ENCODE measurements at regions not wholly inside any gene's neighbourhood (a gene's known extent, or its start where the extent isn't known, plus 50 kb on each side); places are given as distances from the start of the nearest gene placed in this dataset.
"Not testable (repeated sequence)": the region's sequence is repeated elsewhere in the genome, so short reads cannot be mapped to it uniquely, and the experiment has no call there.

DNA sequence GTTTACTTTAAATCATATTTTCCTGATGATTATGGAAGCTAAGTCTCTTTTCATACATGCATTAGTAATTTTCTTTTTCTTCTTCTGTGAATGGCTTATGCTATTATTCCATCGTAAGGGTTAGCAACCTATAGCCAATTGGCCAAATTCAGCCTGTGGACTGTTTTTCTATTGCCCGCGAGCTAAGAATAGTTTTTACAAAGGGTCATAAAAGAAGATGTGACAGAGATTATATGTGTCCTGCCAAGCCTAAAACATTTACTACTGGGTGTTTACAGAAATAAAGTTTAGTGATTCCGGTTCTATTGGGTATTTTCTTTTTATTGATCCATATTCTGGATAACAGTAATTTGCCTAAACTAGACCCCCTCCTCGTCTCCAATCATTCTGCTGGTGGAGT is 268.8 kb upstream of the DIO3 start:
- in situ Hi-C loops (cut with HindIII; ENCODE audit: low sequenced_read_pairs): no loop called here

DNA sequence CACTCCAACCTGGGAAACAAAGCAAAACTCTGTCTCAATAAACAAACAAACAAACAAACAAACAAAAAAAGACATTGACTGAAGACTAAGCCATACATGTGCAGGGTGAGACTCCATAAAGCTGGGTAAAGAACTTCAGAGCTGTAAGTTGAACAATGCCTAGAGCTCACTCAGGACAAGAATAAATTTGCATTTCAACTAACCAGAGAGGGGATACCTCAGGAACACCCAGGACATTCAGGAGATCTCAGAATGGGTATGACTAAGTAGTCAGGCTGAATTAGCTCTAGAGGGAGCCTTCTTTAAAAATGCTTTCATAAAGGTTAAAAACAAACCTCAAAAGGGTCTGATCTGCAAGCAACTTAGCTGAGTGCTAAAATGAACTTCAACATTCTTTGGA is 267.7 kb upstream of the DIO3 start:
- in situ Hi-C loops (cut with HindIII; ENCODE audit: low sequenced_read_pairs): no loop called here

DNA sequence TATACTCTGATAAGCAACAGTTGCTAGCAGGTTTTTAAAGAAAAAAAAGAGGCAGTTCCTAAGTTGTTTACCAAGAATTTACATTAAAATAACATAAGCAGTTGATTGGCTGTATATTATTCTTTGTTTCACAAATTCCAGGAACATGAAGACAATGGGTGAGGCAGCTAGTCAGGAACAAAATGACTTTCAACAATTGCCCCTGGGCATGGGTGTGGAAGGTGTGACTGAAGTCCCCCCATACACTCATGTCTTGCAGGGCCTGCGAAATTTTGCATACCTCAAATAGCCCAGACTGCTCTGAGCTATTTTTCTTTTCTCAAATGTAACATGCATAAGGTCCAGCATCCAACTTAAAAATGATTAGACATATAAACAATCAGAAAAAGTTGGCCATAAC is 267.2 kb upstream of the DIO3 start:
- in situ Hi-C loops (cut with HindIII; ENCODE audit: low sequenced_read_pairs): no loop called here

DNA sequence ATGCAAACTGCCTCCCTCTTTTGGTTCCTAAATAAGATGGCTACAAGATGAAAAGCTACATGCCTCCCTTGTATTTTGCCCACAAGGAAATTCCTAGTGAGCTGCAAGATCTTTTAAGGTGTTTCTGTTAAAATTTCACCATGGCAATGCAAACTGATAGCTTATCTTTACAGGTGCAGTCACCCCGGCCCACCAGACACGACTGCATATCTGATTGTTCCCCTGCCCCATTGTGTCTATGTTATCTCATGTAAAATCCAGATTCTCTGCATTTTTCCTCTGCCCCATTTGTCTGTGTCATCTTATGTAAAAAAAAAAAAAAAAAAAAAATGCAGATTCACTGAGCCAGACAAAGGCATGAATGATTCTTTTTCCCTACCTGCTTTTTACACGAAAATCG is 261.5 kb upstream of the DIO3 start:
- in situ Hi-C loops (cut with HindIII; ENCODE audit: low sequenced_read_pairs): not testable (repeated sequence)

DNA sequence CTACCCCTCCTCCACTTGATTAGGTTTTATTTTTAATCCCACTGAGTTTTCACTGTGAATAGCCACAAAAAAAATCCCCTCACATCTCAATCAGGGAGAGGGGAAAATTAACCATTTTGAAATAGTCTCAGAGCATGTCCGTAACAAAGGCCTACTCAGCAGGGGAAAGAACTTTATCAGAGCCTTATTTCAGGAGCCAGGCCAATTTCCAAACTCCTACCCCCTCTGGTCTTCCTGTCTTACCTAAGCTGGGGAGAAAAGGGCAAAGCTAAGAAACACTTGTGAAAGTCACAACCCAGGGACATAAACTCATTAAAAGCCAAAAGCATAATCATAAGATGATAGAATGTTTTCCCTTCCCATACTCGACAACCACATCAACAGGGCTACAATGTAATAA is 260.3 kb upstream of the DIO3 start:
- in situ Hi-C loops (cut with HindIII; ENCODE audit: low sequenced_read_pairs): no loop called here

DNA sequence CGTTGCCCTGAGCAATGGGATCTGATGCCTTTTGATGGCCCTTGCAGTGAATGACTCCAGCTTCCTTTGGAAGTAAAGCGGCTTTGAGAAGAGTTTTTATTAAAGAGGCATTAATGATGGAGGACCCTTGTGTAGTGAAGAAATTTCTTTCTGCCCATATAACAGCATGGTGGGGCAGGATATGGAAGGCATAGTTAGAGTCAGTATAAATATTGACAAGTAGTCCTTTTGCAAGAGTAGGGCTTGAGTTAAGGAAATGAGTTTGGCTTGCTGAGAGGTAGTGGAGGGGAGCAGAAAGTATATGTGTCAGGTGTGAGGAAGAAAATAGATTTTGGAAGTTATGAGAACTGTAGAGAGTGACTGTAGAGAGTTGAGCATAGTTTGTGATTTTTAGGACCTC is 254.1 kb upstream of the DIO3 start:
- in situ Hi-C loops (cut with HindIII; ENCODE audit: low sequenced_read_pairs): not testable (repeated sequence)

DNA sequence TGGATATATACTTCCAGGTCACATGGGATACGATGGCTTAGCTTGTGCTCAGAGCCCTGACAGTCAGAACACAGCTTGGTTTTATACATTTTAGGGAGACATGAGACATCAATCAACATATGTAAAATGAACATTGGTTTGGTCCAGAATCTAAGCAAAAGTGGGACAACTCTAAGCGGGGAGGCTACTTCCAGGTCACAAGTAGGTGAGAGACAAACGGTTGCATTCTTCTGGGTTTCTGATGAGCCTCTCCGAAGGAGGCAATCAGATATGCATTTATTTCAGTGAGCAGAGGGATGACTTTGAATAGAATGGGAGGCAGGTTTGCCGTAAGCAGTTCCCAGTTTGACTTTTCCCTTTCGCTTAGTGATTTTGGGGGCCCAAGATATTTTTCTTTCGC is 250.1 kb upstream of the DIO3 start:
- in situ Hi-C loops (cut with HindIII; ENCODE audit: low sequenced_read_pairs): not testable (repeated sequence)

DNA sequence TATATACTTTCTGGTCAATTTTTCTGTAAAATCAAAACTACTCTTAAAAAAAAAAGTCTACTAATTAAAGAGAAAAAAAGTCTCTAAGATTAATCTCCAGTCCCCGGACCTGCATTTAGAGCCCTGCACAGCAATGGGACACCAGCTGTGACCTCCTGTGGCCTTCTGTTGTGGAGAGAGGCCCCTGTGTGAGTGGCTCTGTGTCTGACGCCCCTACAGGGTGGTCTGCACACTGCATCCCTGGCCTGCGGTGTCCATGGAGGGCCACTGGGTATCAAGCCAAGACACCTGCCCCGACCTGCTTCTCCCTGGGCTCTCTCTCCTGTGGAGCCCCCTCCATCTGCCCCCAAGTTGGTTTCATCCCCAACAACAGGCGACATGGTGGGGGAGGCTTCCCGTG is 248.0 kb upstream of the DIO3 start:
- in situ Hi-C loops (cut with HindIII; ENCODE audit: low sequenced_read_pairs): no loop called here

DNA sequence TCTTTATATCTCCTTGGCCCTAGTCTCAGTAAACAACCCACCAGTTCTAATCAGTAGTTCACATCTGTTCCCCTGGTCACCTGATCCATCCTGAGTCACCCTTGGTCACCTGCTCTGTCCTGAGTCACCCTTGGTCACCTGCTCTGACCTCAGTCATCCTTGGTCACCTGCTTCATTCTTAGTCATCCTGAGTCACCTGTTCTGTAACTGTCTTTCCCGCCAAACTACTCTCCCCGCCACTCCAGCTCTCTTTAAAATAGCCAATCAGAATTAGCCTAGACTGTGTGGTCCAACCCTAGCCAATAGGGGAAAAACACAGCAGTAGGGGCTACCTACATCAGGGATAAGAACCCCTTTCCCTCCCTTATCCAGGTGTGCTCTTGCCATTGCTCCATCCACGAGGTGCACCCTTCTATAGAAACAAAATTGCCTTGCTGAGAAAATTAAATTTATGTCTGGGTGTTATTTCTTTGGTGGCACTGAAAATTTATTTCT is 245.4 kb upstream of the DIO3 start:
- in situ Hi-C loops (cut with HindIII; ENCODE audit: low sequenced_read_pairs): no loop called here

DNA sequence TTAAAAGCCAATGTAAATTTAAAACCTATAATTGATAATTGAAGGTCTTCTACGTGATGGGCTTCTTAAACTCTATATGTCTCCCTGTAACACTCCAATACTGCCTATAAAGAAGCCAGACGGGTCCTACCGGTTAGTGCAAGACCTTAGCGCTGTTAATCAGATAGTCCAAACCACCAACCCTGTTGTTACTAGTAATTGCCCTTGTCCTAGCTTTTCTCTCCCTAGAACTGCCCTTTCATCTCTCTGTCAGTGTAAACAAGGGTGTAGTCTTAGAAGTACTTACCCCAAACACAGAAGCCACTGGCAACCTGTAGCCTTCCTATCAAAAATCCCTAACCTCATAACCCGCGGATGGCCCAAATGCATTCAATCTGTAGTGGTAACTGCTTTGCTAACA is 243.0 kb upstream of the DIO3 start:
- in situ Hi-C loops (cut with HindIII; ENCODE audit: low sequenced_read_pairs): no loop called here

DNA sequence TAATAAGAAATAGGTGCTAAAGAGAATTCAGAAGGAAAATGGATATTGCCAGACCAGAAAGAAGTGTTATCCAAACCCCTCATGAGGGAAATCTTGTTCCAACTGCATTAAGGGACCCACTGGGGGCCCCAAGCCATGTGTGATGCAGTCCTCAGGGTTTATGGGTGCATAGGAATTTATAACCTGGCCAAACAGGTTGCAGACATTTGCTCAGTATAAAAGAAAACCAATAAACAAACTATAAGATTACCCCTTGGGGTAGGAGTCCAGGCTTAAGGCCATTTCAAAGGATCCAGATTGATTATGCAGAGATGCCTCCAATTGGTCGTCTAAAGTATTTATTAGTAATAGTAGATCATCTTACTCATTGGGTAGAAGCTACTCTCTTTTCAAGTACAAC is 240.9 kb upstream of the DIO3 start:
- in situ Hi-C loops (cut with HindIII; ENCODE audit: low sequenced_read_pairs): no loop called here

DNA sequence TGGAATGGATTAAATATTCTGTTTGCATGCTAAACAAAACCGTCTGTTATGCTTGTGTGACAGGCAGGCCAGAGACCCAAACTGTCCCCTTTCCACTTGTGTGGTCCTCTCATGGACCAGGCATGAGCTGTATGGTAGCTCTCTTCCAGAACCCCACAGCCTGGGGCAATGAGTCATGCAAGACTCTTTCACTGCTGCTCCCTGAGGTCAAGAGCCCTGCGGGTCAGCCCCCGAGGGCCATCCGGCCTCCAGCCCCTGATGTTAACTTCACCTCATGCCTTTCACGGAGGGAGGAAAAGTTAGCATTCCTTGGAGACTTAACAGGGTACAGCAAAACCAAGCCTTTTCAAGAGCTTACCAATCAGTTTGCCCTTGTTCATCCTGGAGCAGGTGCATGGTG is 239.1 kb upstream of the DIO3 start:
- in situ Hi-C loops (cut with HindIII; ENCODE audit: low sequenced_read_pairs): no loop called here

DNA sequence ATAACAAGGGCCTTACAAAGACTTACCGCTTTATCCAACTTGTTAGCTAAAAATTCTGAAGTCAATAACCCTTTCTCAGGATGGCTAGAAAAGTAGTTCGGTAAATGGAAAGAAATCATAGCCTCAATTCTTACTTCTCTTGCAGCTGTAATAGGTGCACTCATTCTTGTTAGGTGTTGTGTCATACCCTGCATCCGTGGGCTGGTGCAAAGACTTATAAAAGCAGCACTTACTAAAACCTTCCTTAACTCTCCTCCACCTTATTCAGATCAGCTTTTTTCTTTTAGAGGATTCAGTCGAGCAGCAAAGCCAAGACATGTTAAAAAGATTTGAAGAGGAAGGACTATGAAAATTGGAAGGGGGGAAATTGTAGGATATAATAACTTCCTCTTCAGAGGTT is 238.2 kb upstream of the DIO3 start:
- in situ Hi-C loops (cut with HindIII; ENCODE audit: low sequenced_read_pairs): no loop called here

DNA sequence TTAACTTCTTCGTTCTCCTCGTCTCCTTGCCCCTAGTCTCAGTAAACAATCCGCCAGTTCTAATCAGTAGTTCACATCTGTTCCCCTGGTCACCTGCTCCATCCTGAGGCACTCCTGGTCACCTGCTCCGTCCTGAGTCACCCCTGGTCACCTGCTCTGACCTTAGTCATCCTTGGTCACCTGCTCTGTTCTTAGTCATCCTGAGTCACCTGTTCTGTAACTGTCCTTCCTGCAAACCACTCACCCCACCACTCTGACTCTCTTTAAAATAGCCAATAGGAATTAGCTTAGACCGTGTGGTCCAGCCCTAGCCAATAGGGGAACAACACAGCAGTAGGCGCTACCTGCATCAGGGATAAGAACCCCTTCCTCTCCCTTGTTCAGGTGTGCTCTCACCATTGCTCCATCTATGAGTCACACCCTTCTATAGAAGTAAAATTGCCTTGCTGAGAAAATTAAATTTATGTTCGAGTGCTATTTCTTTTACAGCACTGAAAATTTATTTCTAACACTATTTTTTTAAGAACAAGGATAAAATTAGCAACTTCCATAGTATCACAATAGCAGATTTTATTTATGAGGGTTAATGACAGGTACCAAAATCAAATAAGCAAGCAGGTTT is 237.6 kb upstream of the DIO3 start:
- in situ Hi-C loops (cut with HindIII; ENCODE audit: low sequenced_read_pairs): not testable (repeated sequence)

DNA sequence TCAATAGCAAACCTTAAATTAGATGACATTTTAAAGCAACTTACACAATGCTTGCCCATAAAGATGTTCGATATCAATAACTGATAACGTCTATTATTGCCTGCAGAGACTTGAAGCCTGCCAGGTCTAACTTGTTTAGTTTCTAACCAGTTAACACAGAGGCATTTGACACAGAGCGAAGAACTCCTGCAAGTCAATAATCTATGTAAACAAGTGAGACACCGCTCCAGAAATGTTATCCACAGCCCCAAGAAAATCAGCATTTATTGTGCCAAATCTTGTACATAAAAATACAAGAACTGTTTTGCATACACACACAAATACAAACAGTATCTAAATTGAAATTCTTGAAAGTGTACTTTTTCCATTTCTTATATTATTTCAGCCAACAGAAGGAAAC is 236.0 kb upstream of the DIO3 start:
- in situ Hi-C loops (cut with HindIII; ENCODE audit: low sequenced_read_pairs): no loop called here

DNA sequence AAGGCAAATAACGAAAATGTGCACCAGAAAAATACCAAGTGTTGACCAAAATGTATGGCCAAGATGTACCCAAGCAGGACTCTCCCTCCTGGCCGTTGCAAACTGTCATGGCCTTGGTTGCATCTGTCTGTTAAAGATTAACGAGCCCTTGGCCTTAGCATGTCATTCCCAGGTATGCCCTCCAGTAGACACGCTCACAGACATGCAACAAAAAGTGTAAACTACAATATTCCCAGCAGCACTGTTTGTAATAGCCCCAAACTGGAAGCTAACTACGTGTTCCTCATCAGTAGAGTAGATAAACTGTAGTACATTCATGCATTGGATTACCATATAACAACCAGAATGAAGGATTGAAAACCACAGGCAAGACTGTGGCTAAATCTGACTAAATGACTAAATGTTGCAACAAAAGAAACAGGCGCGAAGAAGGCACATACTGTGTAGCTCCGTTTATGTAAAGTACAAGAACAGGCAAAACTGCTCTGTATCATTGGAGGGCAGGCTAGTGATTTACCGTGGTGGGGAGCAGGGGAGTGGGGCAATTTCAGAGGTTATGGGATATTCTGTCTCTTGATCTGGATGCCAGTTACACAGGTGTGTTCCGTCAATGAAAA is 232.8 kb upstream of the DIO3 start:
- in situ Hi-C loops (cut with HindIII; ENCODE audit: low sequenced_read_pairs): no loop called here

DNA sequence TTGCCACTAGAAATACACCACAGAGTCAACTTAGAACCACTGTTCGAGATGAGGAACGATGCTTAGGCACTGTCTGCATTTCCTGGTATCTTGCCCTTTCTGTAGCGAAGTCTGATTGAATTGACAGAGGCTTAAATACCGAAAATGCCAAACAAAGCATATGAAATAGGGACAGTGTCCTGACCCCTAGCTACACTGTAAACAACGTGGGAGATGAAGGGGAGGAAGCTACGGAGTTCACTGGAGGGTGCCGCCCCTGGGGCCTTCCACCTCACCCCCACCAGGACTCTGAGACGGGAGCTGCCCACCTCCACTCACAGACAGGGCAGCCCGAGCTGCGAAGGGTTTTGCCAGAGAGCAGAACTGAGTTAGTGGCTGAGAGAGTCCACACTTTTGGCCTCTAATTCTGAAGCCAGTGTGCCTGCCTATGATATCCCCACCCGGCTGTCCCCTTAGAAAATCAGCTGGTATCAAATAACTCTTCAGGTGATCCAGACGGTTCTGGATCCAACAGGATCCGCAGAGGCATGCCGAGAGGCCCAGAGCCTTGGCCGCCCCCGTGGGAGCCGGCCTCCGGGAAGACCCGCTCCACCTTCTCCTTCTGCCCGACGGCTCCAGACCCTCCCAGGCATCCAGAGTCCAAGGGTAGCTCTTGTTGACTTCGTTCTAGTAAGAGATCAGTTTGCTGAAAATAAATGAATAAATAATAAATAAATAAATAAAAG is 230.7 kb upstream of the DIO3 start:
- in situ Hi-C loops (cut with HindIII; ENCODE audit: low sequenced_read_pairs): no loop called here

DNA sequence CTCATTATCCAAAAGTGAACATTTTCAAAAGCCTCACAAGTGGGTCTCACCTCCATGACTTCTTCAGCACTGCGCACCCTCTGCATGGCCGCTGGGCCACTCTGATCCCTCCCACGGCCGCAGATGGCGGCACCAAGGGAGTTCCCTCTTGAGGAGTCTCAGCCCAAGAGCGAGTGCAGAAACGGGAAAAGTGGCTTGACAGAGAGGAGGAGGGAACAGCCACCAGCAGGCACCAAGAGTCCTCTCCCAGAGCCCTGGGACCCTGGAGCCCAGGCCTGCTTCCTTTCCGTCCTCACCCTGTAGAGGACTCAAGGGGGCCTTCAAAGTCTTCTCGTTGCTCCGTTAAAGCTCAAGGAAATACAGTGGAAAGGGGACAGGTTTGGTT is 230.2 kb upstream of the DIO3 start:
- in situ Hi-C loops (cut with HindIII; ENCODE audit: low sequenced_read_pairs): no loop called here

DNA sequence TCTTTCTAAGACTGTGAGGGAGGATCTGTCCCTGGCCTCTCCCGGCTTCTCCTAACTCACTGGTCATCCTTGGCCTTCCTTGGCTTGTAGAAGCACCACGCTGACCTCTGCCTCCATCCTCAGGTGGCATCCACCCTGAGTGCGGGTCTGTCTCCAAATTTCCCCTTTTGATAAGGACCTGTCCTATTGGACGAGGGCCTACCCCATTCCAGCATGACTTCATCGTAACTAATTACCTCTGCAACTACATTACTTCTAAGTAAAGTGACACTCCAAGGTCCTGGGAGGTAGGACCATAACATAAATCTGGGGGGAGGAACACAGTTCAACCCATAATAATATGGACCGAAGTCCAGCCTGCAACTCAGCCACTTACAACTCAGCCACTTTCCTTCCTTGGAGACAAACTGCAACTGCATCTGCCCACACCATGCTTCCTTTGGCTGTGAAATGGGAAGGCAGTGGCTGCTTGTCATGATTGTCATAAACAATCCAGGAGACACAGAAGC is 229.6 kb upstream of the DIO3 start:
- in situ Hi-C loops (cut with HindIII; ENCODE audit: low sequenced_read_pairs): no loop called here

DNA sequence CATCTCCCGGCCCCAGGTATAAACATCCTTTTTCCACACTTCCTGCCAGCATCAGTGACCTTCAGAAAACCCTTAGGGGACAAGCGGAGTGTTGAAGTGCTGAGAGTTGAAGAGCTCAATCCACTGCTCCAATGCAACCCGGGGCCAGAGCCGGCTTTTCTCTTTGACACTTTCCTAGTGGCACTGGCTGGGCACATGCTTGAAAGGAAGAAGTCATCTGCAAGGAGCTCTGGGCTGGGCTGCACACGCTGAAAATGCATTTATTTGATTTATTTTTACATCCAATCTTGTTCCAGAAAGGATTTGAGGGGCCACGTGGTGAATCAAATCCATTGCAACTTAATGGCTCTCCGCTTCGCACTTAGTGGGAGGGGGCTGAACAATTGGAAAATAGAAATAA is 229.0 kb upstream of the DIO3 start:
- in situ Hi-C loops (cut with HindIII; ENCODE audit: low sequenced_read_pairs): no loop called here

DNA sequence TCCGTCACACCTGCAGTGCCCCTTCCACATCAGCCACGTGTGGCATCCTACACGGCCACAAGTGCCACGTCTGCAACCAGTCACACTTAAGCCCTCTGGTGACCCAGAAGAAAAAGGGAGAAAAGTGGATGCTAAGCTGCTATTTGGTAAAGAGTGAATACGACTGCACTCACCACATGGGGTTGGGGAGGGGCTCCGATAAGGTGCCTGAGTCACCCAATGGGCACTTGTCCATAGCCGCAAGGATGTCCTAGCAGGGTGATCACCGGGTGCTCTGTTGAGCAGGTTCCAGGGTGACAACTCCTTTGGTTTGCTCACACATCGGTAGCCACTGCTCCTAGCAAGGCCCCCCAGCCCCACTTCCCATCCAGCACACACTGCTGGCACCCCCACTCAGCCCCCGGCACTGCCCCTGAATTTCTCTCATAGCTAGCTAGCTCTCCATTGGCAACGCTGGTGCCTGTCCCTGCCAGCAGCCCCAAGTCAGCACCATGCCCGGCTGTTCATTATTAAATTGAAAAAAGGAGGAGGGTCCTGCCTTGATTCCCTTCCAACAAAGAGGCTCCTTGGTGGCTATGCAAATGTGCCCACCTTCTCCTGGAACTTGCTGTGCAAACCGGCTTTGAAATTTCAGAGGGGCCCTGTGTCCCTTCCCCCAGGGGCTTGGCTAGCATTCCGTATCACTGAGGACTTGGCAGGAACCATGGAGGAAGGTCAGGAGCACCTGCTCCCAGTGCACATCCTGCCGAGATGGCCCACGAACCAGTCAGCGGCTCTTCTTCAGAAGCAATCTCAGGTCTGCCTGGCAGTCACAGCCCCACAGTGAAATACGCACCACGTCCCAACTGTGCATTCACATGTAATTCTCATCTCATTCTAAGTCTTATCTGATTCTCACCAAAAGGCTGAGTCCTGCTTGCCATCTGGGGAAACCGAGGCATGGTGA is 227.7 kb upstream of the DIO3 start:
- in situ Hi-C loops (cut with HindIII; ENCODE audit: low sequenced_read_pairs): no loop called here

All from DLD1 (cell line).